ENCODE measurements at regions not wholly inside any gene's neighbourhood (a gene's known extent, or its start where the extent isn't known, plus 50 kb on each side); places are given as distances from the start of the nearest gene placed in this dataset.

DNA sequence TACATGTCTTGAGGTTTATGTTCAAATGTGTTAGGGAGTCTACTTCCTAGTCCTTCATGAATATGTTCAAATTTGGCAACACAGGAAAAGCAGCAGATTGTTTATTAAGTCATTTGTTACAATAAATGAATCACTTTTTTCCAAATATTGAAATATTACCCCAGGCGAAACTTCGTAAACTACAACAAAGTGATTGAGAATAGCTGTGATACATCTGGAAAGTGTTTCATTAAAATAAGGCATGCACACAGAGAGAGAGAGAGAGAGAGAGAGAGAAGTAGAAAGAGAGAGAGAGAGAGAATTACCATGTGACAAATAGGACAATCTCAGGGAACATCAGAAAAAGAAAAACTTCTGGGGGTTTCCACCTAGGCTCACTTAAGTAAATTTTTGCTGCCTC lies 363.1 kb upstream of the PTCHD4 start:
- TF ChIP-seq CTCF (IDR thresholded peaks at IDR 0.05) (no peak), POLR2A (IDR thresholded peaks at IDR 0.05; ENCODE audit: low read depth) (no peak), POLR2AphosphoS5 (IDR thresholded peaks at IDR 0.05) (no peak), EP300 (IDR thresholded peaks at IDR 0.05) (no peak)

All from esophagus muscularis mucosa (tissue), 4 donors.